ENCODE measurements at regions not wholly inside any gene's neighbourhood (a gene's known extent, or its start where the extent isn't known, plus 50 kb on each side); places are given as distances from the start of the nearest gene placed in this dataset.
A peak's percentile ranks its signal among the peaks of the same experiment; 100 is the strongest.

GRCh38 chrX:17242470-17242869 is 132.5 kb upstream of the NHS start:
- Histone ChIP-seq H3K79me1 (ENCODE audit: insufficient read depth, low read depth, low read length, poor library complexity, severe bottlenecking) (no peaks in the 10 kb centered on the region), H4K5ac (ENCODE audit: insufficient read length, low read depth, low read length) (no peak overlapping the region), H2BK12ac (ENCODE audit: insufficient read length, low read depth, low read length) (no peak overlapping the region), H3K27me3 (ENCODE audit: insufficient read depth, low read length) (no peaks in the 10 kb centered on the region), H3K56ac (ENCODE audit: insufficient read length, low read depth, low read length) (no peak overlapping the region), H3K4ac (ENCODE audit: low read depth, low read length) (no peak overlapping the region), H4K91ac (ENCODE audit: insufficient read length, low read depth, low read length) (no peak overlapping the region), H2BK120ac (ENCODE audit: low read depth, low read length, poor library complexity, severe bottlenecking) (no peak overlapping the region), H3T11ph (ENCODE audit: low read length) (no peak overlapping the region), H3K23me2 (ENCODE audit: insufficient read length, low read depth, low read length, poor library complexity, severe bottlenecking) (no peaks in the 10 kb centered on the region), H2BK15ac (ENCODE audit: low read depth, low read length) (no peak overlapping the region), H2BK5ac (ENCODE audit: insufficient read length, low read length) (no peak overlapping the region), H3K4me1 (ENCODE audit: insufficient read depth, low read length) (no peaks in the 10 kb centered on the region), H4K20me1 (ENCODE audit: control insufficient read depth, insufficient read depth, insufficient read length) (no peaks in the 10 kb centered on the region), H3K27ac (ENCODE audit: insufficient read length, low read depth, low read length) (no peak overlapping the region), H3K4me2 (ENCODE audit: insufficient read depth, insufficient read length, low read length) (no peak overlapping the region), H3K14ac (ENCODE audit: insufficient read depth, low read length) (no peak overlapping the region), H3K18ac (ENCODE audit: insufficient read length, low read depth, low read length) (no peak overlapping the region), H3K9ac (ENCODE audit: extremely low read depth, insufficient read length, low read length) (no peak overlapping the region), H3K23ac (ENCODE audit: insufficient read length, low read depth, low read length) (no peak overlapping the region), H3K9me3 (ENCODE audit: control insufficient read depth, low read depth, low read length) (no peaks in the 10 kb centered on the region), H3K79me2 (ENCODE audit: insufficient read depth, low read length) (no peaks in the 10 kb centered on the region), H2AFZ (ENCODE audit: low read length) (peak overlapping the region; percentile 33), H2AK5ac (ENCODE audit: insufficient read length, low read length) (no peak overlapping the region), H4K8ac (replicated peaks; ENCODE audit: insufficient read length, low read depth, low read length) (no peak overlapping the region), H2BK20ac (ENCODE audit: low read depth, low read length, poor library complexity, severe bottlenecking) (no peak overlapping the region)
- H3K4me3 Mint-ChIP-seq, result no peak overlapping the region
- peaks cover 7 to 19% (median 8%) of the 10 kb centered on the region in 3 experiments for H3K36me3 Mint-ChIP-seq (ENCODE audit: insufficient read depth in 1 of 3, low read depth in 3 of 3)
- peaks cover 10 to 22% of the 10 kb centered on the region in 2 experiments for H3K9me3 Mint-ChIP-seq
- H3K27me3 Mint-ChIP-seq (ENCODE audit: low read depth), result peaks cover 3% of the 10 kb centered on the region
- H3K27ac Mint-ChIP-seq, result no peak overlapping the region
- H3K4me1 Mint-ChIP-seq, result peaks cover 0 to 3% of the 10 kb centered on the region in 2 experiments; a peak in 3 of 4 replicates
- no CpG with 5 or more reads among the region's 5 CpGs for WGBS (ENCODE audit: extremely low coverage, insufficient read length, low lambda C conversion rate)
- no peak for DNase-seq
- peak; percentile 91 for TF ChIP-seq CTCF (conservative IDR thresholded peaks at IDR 0.05)

Measured in H9 (cell line).